ENCODE measurements at regions not wholly inside any gene's neighbourhood (a gene's known extent, or its start where the extent isn't known, plus 50 kb on each side); places are given as distances from the start of the nearest gene placed in this dataset.

GRCh38 chr12:115648463-115648862 lies 629.0 kb downstream of the MED13L start:
- CTCF ChIA-PET = no interaction called here
- Histone ChIP-seq H3K36me3 (ENCODE audit: low read depth, low read length) (no peaks in the 10 kb centered on the region), H3K9ac (ENCODE audit: low read length) (no peak overlapping the region), H3K4me1 (ENCODE audit: insufficient read depth, low read length) (no peaks in the 10 kb centered on the region), H3K9me2 (replicated peaks; ENCODE audit: low read length) (no peaks in the 10 kb centered on the region), H3K27ac (ENCODE audit: low read length) (no peak overlapping the region), H4K20me1 (ENCODE audit: low read length) (no peaks in the 10 kb centered on the region), H3K79me2 (ENCODE audit: low read length) (no peaks in the 10 kb centered on the region), H3K4me3 (ENCODE audit: low read length) (no peak overlapping the region), H2AFZ (ENCODE audit: low read length) (no peak overlapping the region), H3K9me3 (ENCODE audit: low read length) (no peaks in the 10 kb centered on the region), H3F3A (ENCODE audit: low read length, unreplicated experiment) (no peaks in the 10 kb centered on the region), H3K27me3 (ENCODE audit: low read length) (no peaks in the 10 kb centered on the region), H3K4me2 (ENCODE audit: low read length) (no peak overlapping the region)
- POLR2A ChIA-PET (ENCODE audit: unreplicated experiment) = no interaction called here
- intact Hi-C loops (cut with micrococcal nuclease) = no loop called here
- TF ChIP-seq CTCF (conservative IDR thresholded peaks at IDR 0.05; ENCODE audit: low read depth, low read length) (no peak), EZH2phosphoT487 (IDR thresholded peaks at IDR 0.05; ENCODE audit: borderline replicate concordance, low read length) (no peak)
- peak; percentile 23 for DNase-seq
- BruUV-seq (replicated peaks) = no TSS peak
- no peak for ATAC-seq

- H3K4me2 ChIP-seq (ENCODE audit: low read length) = no peak overlapping the region
- intact Hi-C loops (cut with micrococcal nuclease) = no loop called here
- BruUV-seq (replicated peaks) = no TSS peak
- no peaks in the 10 kb centered on the region for H3K9me3 ChIP-seq (ENCODE audit: low read length)
- no peak overlapping the region for H3K27ac ChIP-seq (ENCODE audit: low read length)
- 0 out of 2 replicates have a peak, but pooled peaks cover 8% of the 10 kb centered on the region for H3K27me3 ChIP-seq (ENCODE audit: low read length)
- no peaks in the 10 kb centered on the region for H3F3A ChIP-seq (ENCODE audit: low read length, unreplicated experiment)
- H3K4me3 ChIP-seq (ENCODE audit: low read length) = no peak overlapping the region
- no peak for ATAC-seq
- TF ChIP-seq CTCF (conservative IDR thresholded peaks at IDR 0.05; ENCODE audit: low read depth, low read length) = no peak
- TF ChIP-seq EZH2phosphoT487 (IDR thresholded peaks at IDR 0.05; ENCODE audit: borderline replicate concordance, low read length) = no peak
- TF ChIP-seq EZH2 (IDR thresholded peaks at IDR 0.05; ENCODE audit: low read length, unreplicated experiment) = no peak
- ChIA-PET POLR2A (ENCODE audit: unreplicated experiment) (no interaction called here), CTCF (no interaction called here)
- no peaks in the 10 kb centered on the region for H3K36me3 ChIP-seq (ENCODE audit: low read depth, low read length)
- H4K20me1 ChIP-seq (ENCODE audit: low read length) = no peaks in the 10 kb centered on the region
- no peaks in the 10 kb centered on the region for H3K79me2 ChIP-seq (ENCODE audit: low read length)
- H2AFZ ChIP-seq (ENCODE audit: low read length) = no peak overlapping the region
- no peak for DNase-seq
- no peak overlapping the region for H3K9ac ChIP-seq (ENCODE audit: low read length)
- H3K4me1 ChIP-seq (ENCODE audit: insufficient read depth, low read length) = no peaks in the 10 kb centered on the region
- H3K9me2 ChIP-seq (replicated peaks; ENCODE audit: low read length) = no peaks in the 10 kb centered on the region
These were observed 631.3 kb downstream of the MED13L start for GRCh38 chr12:115646210-115646609.

- Histone ChIP-seq H3K79me2 (ENCODE audit: low read length) (no peaks in the 10 kb centered on the region), H3K4me1 (ENCODE audit: insufficient read depth, low read length) (no peaks in the 10 kb centered on the region), H3K9ac (ENCODE audit: low read length) (no peak overlapping the region), H2AFZ (ENCODE audit: low read length) (no peak overlapping the region), H3K27me3 (ENCODE audit: low read length) (0 out of 2 replicates have a peak, but pooled peaks cover 19% of the 10 kb centered on the region), H3F3A (ENCODE audit: low read length, unreplicated experiment) (no peaks in the 10 kb centered on the region), H4K20me1 (ENCODE audit: low read length) (no peaks in the 10 kb centered on the region), H3K4me2 (ENCODE audit: low read length) (no peak overlapping the region), H3K27ac (ENCODE audit: low read length) (no peak overlapping the region), H3K9me3 (ENCODE audit: low read length) (no peaks in the 10 kb centered on the region), H3K9me2 (replicated peaks; ENCODE audit: low read length) (no peaks in the 10 kb centered on the region), H3K4me3 (ENCODE audit: low read length) (no peak overlapping the region), H3K36me3 (ENCODE audit: low read depth, low read length) (no peaks in the 10 kb centered on the region)
- CTCF ChIA-PET = no interaction called here
- no TSS peak for BruUV-seq (replicated peaks)
- no peak for TF ChIP-seq CTCF (conservative IDR thresholded peaks at IDR 0.05; ENCODE audit: low read depth, low read length)
- TF ChIP-seq EZH2 (IDR thresholded peaks at IDR 0.05; ENCODE audit: low read length, unreplicated experiment) = no peak
- TF ChIP-seq EZH2phosphoT487 (IDR thresholded peaks at IDR 0.05; ENCODE audit: borderline replicate concordance, low read length) = no peak
- POLR2A ChIA-PET (ENCODE audit: unreplicated experiment) = no interaction called here
- intact Hi-C loops (cut with micrococcal nuclease) = no loop called here
- ATAC-seq (no peak), DNase-seq (peak; percentile 25)
These were observed 636.6 kb downstream of the MED13L start for GRCh38 chr12:115640929-115641328.
